ENCODE measurements at regions not wholly inside any gene's neighbourhood (a gene's known extent, or its start where the extent isn't known, plus 50 kb on each side); places are given as distances from the start of the nearest gene placed in this dataset.

DNA sequence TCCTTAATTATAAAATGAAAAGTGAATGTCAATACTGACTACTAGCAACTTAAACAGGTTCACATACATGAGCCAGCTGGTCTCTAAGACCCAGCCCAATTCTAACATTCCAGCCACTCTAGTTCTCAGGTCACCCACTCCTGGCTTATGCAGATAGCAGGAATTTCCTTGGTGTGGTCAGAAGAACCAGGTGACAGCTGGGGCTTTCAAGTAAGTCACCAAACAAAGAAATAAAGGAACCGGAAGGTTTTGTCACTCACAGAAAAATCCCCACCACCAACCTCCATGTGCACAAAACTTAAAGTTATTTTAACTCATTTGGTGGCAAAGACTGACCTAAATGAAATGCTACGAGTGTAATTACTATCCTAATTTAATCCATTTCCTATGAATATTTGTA, 129.6 kb upstream of the CDKN3 start:
- Histone ChIP-seq H3K4me1 (replicated peaks) (no peaks in the 10 kb centered on the region), H3K4me3 (no peak overlapping the region), H3K27me3 (replicated peaks; ENCODE audit: insufficient read depth) (no peaks in the 10 kb centered on the region), H3K9me3 (no peaks in the 10 kb centered on the region), H3K27ac (no peak overlapping the region), H3K36me3 (no peaks in the 10 kb centered on the region)
- TF ChIP-seq, protein P1, sequence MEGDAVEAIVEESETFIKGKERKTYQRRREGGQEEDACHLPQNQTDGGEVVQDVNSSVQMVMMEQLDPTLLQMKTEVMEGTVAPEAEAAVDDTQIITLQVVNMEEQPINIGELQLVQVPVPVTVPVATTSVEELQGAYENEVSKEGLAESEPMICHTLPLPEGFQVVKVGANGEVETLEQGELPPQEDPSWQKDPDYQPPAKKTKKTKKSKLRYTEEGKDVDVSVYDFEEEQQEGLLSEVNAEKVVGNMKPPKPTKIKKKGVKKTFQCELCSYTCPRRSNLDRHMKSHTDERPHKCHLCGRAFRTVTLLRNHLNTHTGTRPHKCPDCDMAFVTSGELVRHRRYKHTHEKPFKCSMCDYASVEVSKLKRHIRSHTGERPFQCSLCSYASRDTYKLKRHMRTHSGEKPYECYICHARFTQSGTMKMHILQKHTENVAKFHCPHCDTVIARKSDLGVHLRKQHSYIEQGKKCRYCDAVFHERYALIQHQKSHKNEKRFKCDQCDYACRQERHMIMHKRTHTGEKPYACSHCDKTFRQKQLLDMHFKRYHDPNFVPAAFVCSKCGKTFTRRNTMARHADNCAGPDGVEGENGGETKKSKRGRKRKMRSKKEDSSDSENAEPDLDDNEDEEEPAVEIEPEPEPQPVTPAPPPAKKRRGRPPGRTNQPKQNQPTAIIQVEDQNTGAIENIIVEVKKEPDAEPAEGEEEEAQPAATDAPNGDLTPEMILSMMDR (IDR thresholded peaks at IDR 0.05): no peak
- TF ChIP-seq POLR2A (IDR thresholded peaks at IDR 0.05) (no peak), POLR2AphosphoS5 (IDR thresholded peaks at IDR 0.05) (no peak)
- no peak for DNase-seq (ENCODE audit: low spot score)
- intact Hi-C loops (cut with DNase I): no loop called here
- 74% methylated on average over 2 of the region's 2 CpGs for WGBS

DNA sequence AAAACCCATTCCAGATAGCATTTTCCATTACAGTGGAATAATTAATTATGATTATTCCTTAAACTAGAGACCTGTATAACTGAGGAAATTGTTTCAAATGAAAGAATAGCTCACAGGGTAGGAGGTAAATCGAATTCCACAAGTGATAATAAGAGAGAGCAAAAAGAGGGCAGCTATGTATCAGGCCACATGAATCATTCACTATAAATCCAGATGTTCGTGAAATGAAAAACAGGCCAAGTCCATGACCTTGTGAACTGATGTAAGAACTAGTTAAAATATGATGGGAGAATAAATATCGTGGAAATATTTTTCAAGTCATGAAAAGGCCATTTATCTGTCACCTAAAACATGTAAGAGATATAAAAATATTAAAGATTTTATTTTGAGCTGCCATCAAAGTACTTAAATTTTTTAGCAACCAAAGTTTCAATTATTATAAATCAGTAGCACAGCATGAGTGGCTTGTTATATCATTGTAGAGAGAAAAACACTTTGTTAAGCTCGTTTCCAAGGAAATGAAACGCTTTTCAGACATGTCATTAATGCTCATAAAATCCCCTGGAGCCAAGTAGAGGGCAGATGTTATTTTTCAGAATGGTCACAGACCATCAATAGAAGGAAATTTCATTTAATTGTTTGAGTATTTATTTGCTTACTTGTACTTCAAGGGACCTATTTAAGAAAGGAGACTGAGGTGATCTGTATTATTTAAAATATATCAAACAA, 120.6 kb upstream of the CDKN3 start:
- TF ChIP-seq, protein P1 (IDR thresholded peaks at IDR 0.05): no peak
- TF ChIP-seq POLR2A (IDR thresholded peaks at IDR 0.05) (no peak), POLR2AphosphoS5 (IDR thresholded peaks at IDR 0.05) (no peak)
- Histone ChIP-seq H3K27ac (no peak overlapping the region), H3K36me3 (no peaks in the 10 kb centered on the region), H3K27me3 (replicated peaks; ENCODE audit: insufficient read depth) (no peaks in the 10 kb centered on the region), H3K4me3 (no peak overlapping the region), H3K4me1 (replicated peaks) (no peaks in the 10 kb centered on the region), H3K9me3 (no peaks in the 10 kb centered on the region)
- no peak for DNase-seq (ENCODE audit: low spot score)
- 44% methylated on average over 5 of the region's 5 CpGs for WGBS
- intact Hi-C loops (cut with DNase I): no loop called here

- intact Hi-C loops (cut with DNase I): no loop called here
- DNase-seq (ENCODE audit: low spot score): no peak
- Histone ChIP-seq H3K27me3 (replicated peaks; ENCODE audit: insufficient read depth) (no peaks in the 10 kb centered on the region), H3K9me3 (no peaks in the 10 kb centered on the region), H3K27ac (no peak overlapping the region), H3K4me1 (replicated peaks) (no peaks in the 10 kb centered on the region), H3K4me3 (no peak overlapping the region), H3K36me3 (no peaks in the 10 kb centered on the region)
- WGBS: 73% methylated on average over 2 of the region's 2 CpGs
- TF ChIP-seq POLR2A (IDR thresholded peaks at IDR 0.05) (no peak), POLR2AphosphoS5 (IDR thresholded peaks at IDR 0.05) (no peak)
- TF ChIP-seq, protein P1 (IDR thresholded peaks at IDR 0.05): no peak
These were observed 118.7 kb upstream of the CDKN3 start for GRCh38 chr14:54278087-54278486.

DNA sequence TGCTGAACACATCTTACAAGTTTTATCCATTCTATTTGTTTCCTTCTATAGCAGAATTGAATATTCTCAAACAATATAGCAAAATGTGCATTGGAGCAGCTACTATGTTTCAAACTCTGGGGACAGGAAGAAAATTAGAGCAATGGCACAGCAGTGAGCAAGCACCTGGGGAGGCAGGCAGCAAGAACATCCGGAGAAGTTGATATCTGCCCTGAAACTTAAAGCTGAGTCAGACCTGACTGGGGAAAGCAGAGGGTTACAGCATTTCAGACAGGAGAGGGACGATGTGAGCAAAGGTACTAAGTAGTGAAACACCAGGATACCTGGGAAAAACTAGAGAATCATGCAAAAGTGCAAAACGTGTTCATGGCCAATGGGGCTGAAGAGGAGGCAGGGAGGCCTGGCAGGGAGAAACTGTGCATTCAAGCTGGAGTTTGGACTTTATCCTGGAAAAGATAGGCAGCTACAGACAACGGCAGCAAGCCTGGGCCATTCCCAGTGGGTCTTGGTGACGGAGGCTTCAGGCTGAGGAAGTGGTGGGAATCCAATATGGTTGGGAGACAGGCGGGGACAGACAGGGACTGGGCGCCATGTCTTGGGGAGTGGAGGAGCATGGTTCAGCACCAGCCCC, 118.0 kb upstream of the CDKN3 start:
- no peaks in the 10 kb centered on the region for H3K9me3 ChIP-seq
- WGBS: 86% methylated on average over 7 of the region's 7 CpGs
- H3K27me3 ChIP-seq (replicated peaks; ENCODE audit: insufficient read depth): no peaks in the 10 kb centered on the region
- intact Hi-C loops (cut with DNase I): no loop called here
- TF ChIP-seq POLR2AphosphoS5 (IDR thresholded peaks at IDR 0.05) (no peak), POLR2A (IDR thresholded peaks at IDR 0.05) (no peak)
- TF ChIP-seq, protein P1 (IDR thresholded peaks at IDR 0.05): no peak
- H3K4me1 ChIP-seq (replicated peaks): no peaks in the 10 kb centered on the region
- no peak for DNase-seq (ENCODE audit: low spot score)
- no peaks in the 10 kb centered on the region for H3K36me3 ChIP-seq
- no peak overlapping the region for H3K27ac ChIP-seq
- no peak overlapping the region for H3K4me3 ChIP-seq

DNA sequence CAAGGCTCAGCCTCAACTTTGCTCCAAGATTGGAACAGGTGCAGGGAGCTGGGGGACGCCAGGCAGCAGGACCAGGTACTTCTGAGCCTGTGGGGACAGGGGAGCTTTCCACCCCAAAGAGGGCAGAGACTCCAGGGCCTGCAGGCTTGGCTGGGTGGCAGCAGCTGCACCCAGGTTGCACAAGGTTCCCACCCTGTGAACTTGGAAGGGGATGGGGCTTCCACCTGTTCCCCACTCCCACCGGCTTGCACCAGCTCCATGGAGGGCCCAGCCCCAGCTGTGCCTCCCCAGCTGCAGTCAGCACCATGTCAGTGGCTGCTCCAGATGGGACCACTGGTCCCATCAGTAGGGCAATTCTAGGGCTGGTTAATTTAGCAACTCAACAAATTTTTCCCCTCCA, 114.0 kb upstream of the CDKN3 start:
- H3K27me3 ChIP-seq (replicated peaks; ENCODE audit: insufficient read depth): no peaks in the 10 kb centered on the region
- H3K27ac ChIP-seq: no peak overlapping the region
- TF ChIP-seq POLR2A (IDR thresholded peaks at IDR 0.05): no peak
- TF ChIP-seq, protein P1 (IDR thresholded peaks at IDR 0.05): no peak
- TF ChIP-seq POLR2AphosphoS5 (IDR thresholded peaks at IDR 0.05): no peak
- no peaks in the 10 kb centered on the region for H3K9me3 ChIP-seq
- WGBS: 100% methylated on average over 1 of the region's 2 CpGs
- intact Hi-C loops (cut with DNase I): no loop called here
- H3K4me1 ChIP-seq (replicated peaks): no peaks in the 10 kb centered on the region
- no peaks in the 10 kb centered on the region for H3K36me3 ChIP-seq
- no peak overlapping the region for H3K4me3 ChIP-seq
- no peak for DNase-seq (ENCODE audit: low spot score)
